Hepatocyte (in vitro differentiated cells): ENCODE measurements at regions not wholly inside any gene's neighbourhood (a gene's known extent, or its start where the extent isn't known, plus 50 kb on each side); places are given as distances from the start of the nearest gene placed in this dataset.

ENCODE experiments used
- DNase-seq: peaks from one replicate; pipeline ENCODE4 v3.0.0-alpha.2; 2016; ENCODE audit warnings: low spot score
- H2AFZ ChIP-seq: fragments of 200-600 bp; sonication (generic); 2 replicates; pipeline ENCODE4 v1.6.0; 2016; ENCODE audit warnings: antibody characterized with exemption, mild to moderate bottlenecking
- H3K27ac ChIP-seq: fragments of 200-600 bp; sonication (generic); 2 replicates; pipeline ENCODE4 v1.5.1; 2016; ENCODE audit warnings: mild to moderate bottlenecking
- H3K27me3 ChIP-seq: fragments of 200-600 bp; sonication (generic); 2 replicates; pipeline ENCODE4 v1.6.1; 2016
- H3K36me3 ChIP-seq: fragments of 200-600 bp; sonication (generic); replicated peaks from 2 replicates; pipeline ENCODE4 v1.5.1; 2016; ENCODE audit warnings: low read depth; ENCODE audit not compliant: insufficient read depth
- H3K4me1 ChIP-seq: fragments of 200-600 bp; sonication (generic); 2 replicates; pipeline ENCODE4 v1.5.1; 2016; ENCODE audit warnings: mild to moderate bottlenecking, moderate library complexity; ENCODE audit not compliant: insufficient read depth
- H3K4me2 ChIP-seq: fragments of 200-600 bp; sonication (generic); 2 replicates; pipeline ENCODE4 v1.6.0; 2016
- H3K4me3 ChIP-seq: fragments of 200-600 bp; sonication (generic); 2 replicates; pipeline ENCODE4 v1.5.1; 2016; ENCODE audit warnings: mild to moderate bottlenecking
- H3K79me2 ChIP-seq: fragments of 200-600 bp; sonication (generic); 2 replicates; pipeline ENCODE4 v1.6.0; 2017; ENCODE audit warnings: mild to moderate bottlenecking
- H3K9me2 ChIP-seq: fragments of 200-600 bp; sonication (generic); replicated peaks from 2 replicates; pipeline ENCODE4 v1.6.0; 2017; ENCODE audit warnings: mild to moderate bottlenecking; ENCODE audit not compliant: insufficient read depth
- H3K9me3 ChIP-seq: fragments of 200-600 bp; sonication (generic); 2 replicates; pipeline ENCODE4 v1.5.1; 2016; ENCODE audit warnings: low read depth, mild to moderate bottlenecking
- H4K20me1 ChIP-seq: fragments of 200-600 bp; sonication (generic); 2 replicates; pipeline ENCODE4 v1.6.0; 2016; ENCODE audit warnings: mild to moderate bottlenecking; ENCODE audit not compliant: insufficient read depth, poor library complexity, severe bottlenecking
- EZH2 ChIP-seq: fragments of 200-600 bp; sonication (generic); IDR thresholded peaks from 2 replicates; pipeline ENCODE4 v1.6.1; 2016; ENCODE audit warnings: antibody characterized with exemption, mild to moderate bottlenecking, borderline replicate concordance
- EZH2phosphoT487 ChIP-seq: fragments of 200-600 bp; sonication (generic); IDR thresholded peaks from one replicate; pipeline ENCODE4 v1.6.1; 2018; ENCODE audit warnings: antibody characterized with exemption, mild to moderate bottlenecking, low read depth, moderate library complexity; ENCODE audit not compliant: unreplicated experiment, severe bottlenecking
- WGBS: methylation state at CpG from one replicate; pipeline ENCODE4 v1.1.6; 2016; ENCODE audit warnings: low lambda C conversion rate; ENCODE audit errors: missing lambda C conversion rate; 5-methylcytosine and 5-hydroxymethylcytosine counted together
- TF ChIP-seq, protein P1 (sequence below): fragments of 200-600 bp; sonication (generic); IDR thresholded peaks from 2 replicates; pipeline ENCODE4 v1.5.1; 2016; ENCODE audit warnings: antibody characterized with exemption, mild to moderate bottlenecking; ENCODE audit not compliant: poor library complexity

DNA sequence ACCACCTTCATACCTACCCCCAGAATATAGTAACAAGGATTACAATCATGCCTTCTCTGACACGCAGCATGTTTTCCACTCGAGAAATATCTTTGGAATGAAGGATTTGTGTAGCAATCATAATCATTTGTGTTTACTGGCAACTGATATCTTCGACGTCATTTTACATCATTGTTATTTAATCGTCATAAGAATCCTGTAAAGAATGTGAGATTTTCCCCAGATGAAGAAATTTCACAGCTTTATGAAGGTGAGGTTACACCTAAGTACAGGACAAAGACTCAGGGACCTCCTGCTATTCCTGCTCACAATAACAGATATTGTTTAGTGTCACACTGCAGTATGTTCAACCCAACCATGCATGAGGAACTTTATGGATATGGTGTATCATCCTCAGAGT, 198.2 kb upstream of the LDB2 start:
- Histone ChIP-seq H3K9me3 (no peaks in the 10 kb centered on the region), H3K79me2 (no peaks in the 10 kb centered on the region), H3K9me2 (no peaks in the 10 kb centered on the region), H4K20me1 (no peaks in the 10 kb centered on the region), H3K27ac (no peak overlapping the region), H3K36me3 (no peaks in the 10 kb centered on the region), H3K4me2 (no peak overlapping the region), H2AFZ (no peak overlapping the region), H3K27me3 (no peaks in the 10 kb centered on the region), H3K4me1 (no peaks in the 10 kb centered on the region), H3K4me3 (no peak overlapping the region)
- no peak for TF ChIP-seq EZH2
- TF ChIP-seq, protein P1, sequence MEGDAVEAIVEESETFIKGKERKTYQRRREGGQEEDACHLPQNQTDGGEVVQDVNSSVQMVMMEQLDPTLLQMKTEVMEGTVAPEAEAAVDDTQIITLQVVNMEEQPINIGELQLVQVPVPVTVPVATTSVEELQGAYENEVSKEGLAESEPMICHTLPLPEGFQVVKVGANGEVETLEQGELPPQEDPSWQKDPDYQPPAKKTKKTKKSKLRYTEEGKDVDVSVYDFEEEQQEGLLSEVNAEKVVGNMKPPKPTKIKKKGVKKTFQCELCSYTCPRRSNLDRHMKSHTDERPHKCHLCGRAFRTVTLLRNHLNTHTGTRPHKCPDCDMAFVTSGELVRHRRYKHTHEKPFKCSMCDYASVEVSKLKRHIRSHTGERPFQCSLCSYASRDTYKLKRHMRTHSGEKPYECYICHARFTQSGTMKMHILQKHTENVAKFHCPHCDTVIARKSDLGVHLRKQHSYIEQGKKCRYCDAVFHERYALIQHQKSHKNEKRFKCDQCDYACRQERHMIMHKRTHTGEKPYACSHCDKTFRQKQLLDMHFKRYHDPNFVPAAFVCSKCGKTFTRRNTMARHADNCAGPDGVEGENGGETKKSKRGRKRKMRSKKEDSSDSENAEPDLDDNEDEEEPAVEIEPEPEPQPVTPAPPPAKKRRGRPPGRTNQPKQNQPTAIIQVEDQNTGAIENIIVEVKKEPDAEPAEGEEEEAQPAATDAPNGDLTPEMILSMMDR: no peak
- no peak for TF ChIP-seq EZH2phosphoT487
- WGBS: 81% methylated on average over 5 of the region's 5 CpGs
- DNase-seq: no peak

GRCh38 chr4:17095771-17096170, 197.3 kb upstream of the LDB2 start:
- no peak for DNase-seq
- Histone ChIP-seq H3K4me2 (no peak overlapping the region), H3K27me3 (no peaks in the 10 kb centered on the region), H3K27ac (no peak overlapping the region), H2AFZ (no peak overlapping the region), H3K79me2 (no peaks in the 10 kb centered on the region), H3K9me3 (no peaks in the 10 kb centered on the region), H3K4me3 (no peak overlapping the region), H3K4me1 (no peaks in the 10 kb centered on the region), H3K9me2 (no peaks in the 10 kb centered on the region), H3K36me3 (no peaks in the 10 kb centered on the region), H4K20me1 (no peaks in the 10 kb centered on the region)
- no peak for TF ChIP-seq EZH2
- TF ChIP-seq, protein P1: no peak
- TF ChIP-seq EZH2phosphoT487: no peak
- 92% methylated on average over 2 of the region's 2 CpGs for WGBS

GRCh38 chr4:17094876-17095210, 196.4 kb upstream of the LDB2 start:
- peak overlapping the region; percentile 41 for H3K4me2 ChIP-seq
- H4K20me1 ChIP-seq: no peaks in the 10 kb centered on the region
- H3K36me3 ChIP-seq: no peaks in the 10 kb centered on the region
- WGBS: 72% methylated on average over 3 of the region's 3 CpGs
- DNase-seq: no peak
- H3K9me3 ChIP-seq: no peaks in the 10 kb centered on the region
- no peak overlapping the region for H3K27ac ChIP-seq
- H3K4me3 ChIP-seq: no peak overlapping the region
- no peaks in the 10 kb centered on the region for H3K9me2 ChIP-seq
- TF ChIP-seq EZH2phosphoT487 (no peak), EZH2 (no peak)
- TF ChIP-seq, protein P1: no peak
- H3K4me1 ChIP-seq: no peaks in the 10 kb centered on the region
- no peak overlapping the region for H2AFZ ChIP-seq
- H3K79me2 ChIP-seq: no peaks in the 10 kb centered on the region
- no peaks in the 10 kb centered on the region for H3K27me3 ChIP-seq

- TF ChIP-seq EZH2 (no peak), EZH2phosphoT487 (no peak)
- TF ChIP-seq, protein P1: no peak
- Histone ChIP-seq H3K36me3 (no peaks in the 10 kb centered on the region), H3K27me3 (no peaks in the 10 kb centered on the region), H3K4me3 (no peak overlapping the region), H4K20me1 (no peaks in the 10 kb centered on the region), H3K27ac (no peak overlapping the region), H3K9me3 (no peaks in the 10 kb centered on the region), H3K4me1 (no peaks in the 10 kb centered on the region), H2AFZ (no peak overlapping the region), H3K4me2 (peak overlapping the region; percentile 41), H3K79me2 (no peaks in the 10 kb centered on the region), H3K9me2 (no peaks in the 10 kb centered on the region)
- WGBS: 56% methylated on average over 4 of the region's 4 CpGs
- no peak for DNase-seq
These were observed 195.9 kb upstream of the LDB2 start for GRCh38 chr4:17094159-17094875.
